OCI-LY3 (cell line): ENCODE measurements at regions not wholly inside any gene's neighbourhood (a gene's known extent, or its start where the extent isn't known, plus 50 kb on each side); places are given as distances from the start of the nearest gene placed in this dataset.

ENCODE experiments used
- EZH2phosphoT487 ChIP-seq: fragments of 200-600 bp; shearing (Covaris generic); IDR thresholded peaks from 2 replicates; pipeline ENCODE4 v1.6.1; 2018; ENCODE audit warnings: antibody characterized with exemption, mixed run types, low read depth
- TF ChIP-seq, protein P1 (sequence below): fragments of 200-600, 300-600 bp; sonication (generic); IDR thresholded peaks from 2 replicates; pipeline ENCODE4 v1.5.1; 2014; ENCODE audit warnings: antibody characterized with exemption, low read length, low read depth

DNA sequence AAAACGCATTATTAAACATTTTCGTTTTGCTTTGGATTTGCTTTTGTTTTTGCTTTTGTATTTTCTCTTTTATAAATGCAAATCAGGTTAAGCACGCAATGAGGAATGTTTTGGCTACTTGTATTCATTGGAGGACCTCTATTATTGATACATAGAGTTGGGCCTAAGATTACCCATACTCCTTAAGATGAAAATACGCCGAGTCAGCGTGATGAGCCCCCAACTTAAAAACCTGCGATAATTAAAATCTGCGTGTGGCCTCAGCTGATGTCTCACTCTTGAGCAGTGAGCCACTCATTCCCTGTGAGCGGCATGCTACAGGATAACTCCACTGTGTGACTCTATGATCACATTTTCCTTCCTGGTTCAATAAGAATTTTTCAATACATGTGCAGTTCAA lies 518.3 kb downstream of the IRX1 start:
- TF ChIP-seq, protein P1, sequence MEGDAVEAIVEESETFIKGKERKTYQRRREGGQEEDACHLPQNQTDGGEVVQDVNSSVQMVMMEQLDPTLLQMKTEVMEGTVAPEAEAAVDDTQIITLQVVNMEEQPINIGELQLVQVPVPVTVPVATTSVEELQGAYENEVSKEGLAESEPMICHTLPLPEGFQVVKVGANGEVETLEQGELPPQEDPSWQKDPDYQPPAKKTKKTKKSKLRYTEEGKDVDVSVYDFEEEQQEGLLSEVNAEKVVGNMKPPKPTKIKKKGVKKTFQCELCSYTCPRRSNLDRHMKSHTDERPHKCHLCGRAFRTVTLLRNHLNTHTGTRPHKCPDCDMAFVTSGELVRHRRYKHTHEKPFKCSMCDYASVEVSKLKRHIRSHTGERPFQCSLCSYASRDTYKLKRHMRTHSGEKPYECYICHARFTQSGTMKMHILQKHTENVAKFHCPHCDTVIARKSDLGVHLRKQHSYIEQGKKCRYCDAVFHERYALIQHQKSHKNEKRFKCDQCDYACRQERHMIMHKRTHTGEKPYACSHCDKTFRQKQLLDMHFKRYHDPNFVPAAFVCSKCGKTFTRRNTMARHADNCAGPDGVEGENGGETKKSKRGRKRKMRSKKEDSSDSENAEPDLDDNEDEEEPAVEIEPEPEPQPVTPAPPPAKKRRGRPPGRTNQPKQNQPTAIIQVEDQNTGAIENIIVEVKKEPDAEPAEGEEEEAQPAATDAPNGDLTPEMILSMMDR, result no peak
- TF ChIP-seq EZH2phosphoT487, result no peak
